PFSK-1 (cell line): ENCODE measurements at regions not wholly inside any gene's neighbourhood (a gene's known extent, or its start where the extent isn't known, plus 50 kb on each side); places are given as distances from the start of the nearest gene placed in this dataset.

ENCODE experiments used
- FOXP2 ChIP-seq: optimal IDR thresholded peaks from 2 replicates; pipeline ENCODE3; 2011; ENCODE audit warnings: borderline replicate concordance, control low read depth, inconsistent platforms; ENCODE audit not compliant: insufficient read depth; ENCODE audit errors: extremely low read length, extremely low read depth
- POLR2AphosphoS5 ChIP-seq: IDR thresholded peaks from 2 replicates; pipeline ENCODE4 v1.6.1; 2012; ENCODE audit warnings: low read depth, mild to moderate bottlenecking, control low read depth, low read length, moderate library complexity
- REST ChIP-seq, 2 experiments: IDR thresholded peaks; 2 replicates each; pipeline versions ENCODE4 v1.6.1 to v1.8.0; 2011 to 2012; ENCODE audit warnings: low read depth in 2 of 2, low read length in 2 of 2, control low read depth in 1 of 2, inconsistent platforms in 1 of 2, mild to moderate bottlenecking in 1 of 2, moderate library complexity in 1 of 2; ENCODE audit not compliant: insufficient read depth in 1 of 2
- SIN3A ChIP-seq: IDR thresholded peaks from 2 replicates; pipeline ENCODE4 v1.6.1; 2012; ENCODE audit warnings: mild to moderate bottlenecking, low read length, moderate library complexity, borderline replicate concordance; ENCODE audit not compliant: insufficient read depth
- TAF1 ChIP-seq: IDR thresholded peaks from 2 replicates; pipeline ENCODE4 v1.6.1; 2012; ENCODE audit warnings: low read length, control low read depth, borderline replicate concordance; ENCODE audit not compliant: insufficient read depth

GRCh38 chr21:28444557-28444956 lies 548.1 kb downstream of the LTN1 start:
- TF ChIP-seq POLR2AphosphoS5 (no peak), REST (IDR thresholded peaks at IDR 0.05; ENCODE audit: insufficient read depth in 1 of 2, low read depth in 2 of 2, low read length in 2 of 2) (no peak), TAF1 (no peak), SIN3A (no peak), FOXP2 (no peak)
